A549 (cell line): ENCODE measurements at regions not wholly inside any gene's neighbourhood (a gene's known extent, or its start where the extent isn't known, plus 50 kb on each side); places are given as distances from the start of the nearest gene placed in this dataset.

Experiments
- BHLHE40 ChIP-seq: IDR thresholded peaks from 2 replicates; pipeline ENCODE4 v1.6.1; 2012; ENCODE audit warnings: low read depth, low read length, inconsistent platforms
- CEBPB ChIP-seq, 2 experiments: fragments of >200 bp in 1 of 2; sonication (Bioruptor Twin) in 1 of 2; formaldehyde crosslinking in 1 of 2; IDR thresholded peaks; 2 replicates each; pipeline ENCODE4 v1.6.1; 2012 to 2016
- CHD4 ChIP-seq: fragments of 200-600 bp; sonication (generic); IDR thresholded peaks from 2 replicates; pipeline ENCODE4 v1.6.1; 2016; ENCODE audit warnings: antibody characterized with exemption, mild to moderate bottlenecking, borderline replicate concordance
- MAFK ChIP-seq: fragments of 450-650 bp; IDR thresholded peaks from 2 replicates; pipeline ENCODE4 v1.6.1; 2014; ENCODE audit not compliant: partially characterized antibody
- MAZ ChIP-seq: fragments of 150-350 bp; IDR thresholded peaks from 2 replicates; pipeline ENCODE4 v1.6.1; 2014; ENCODE audit warnings: antibody characterized with exemption, low read depth, low read length, borderline replicate concordance
- POLR2A ChIP-seq: IDR thresholded peaks from 2 replicates; pipeline ENCODE4 v1.6.1; 2012; ENCODE audit warnings: mild to moderate bottlenecking, low read length
- POLR2AphosphoS2 ChIP-seq: conservative IDR thresholded peaks from 2 replicates; pipeline ENCODE4 v1.6.1; 2012; ENCODE audit warnings: low read length, improper control_type of control experiment, inconsistent platforms
- RFX5 ChIP-seq: fragments of 450-650 bp; IDR thresholded peaks from 2 replicates; pipeline ENCODE4 v1.7.1; 2014; ENCODE audit warnings: antibody characterized with exemption, mild to moderate bottlenecking, moderate library complexity
- TP53 ChIP-seq: fragments of 250-450 bp; sonication (Bioruptor Pico); IDR thresholded peaks from 2 replicates; pipeline ENCODE4 v1.5.0; 2021; ENCODE audit warnings: mild to moderate bottlenecking, moderate library complexity
- ZFP36 ChIP-seq: fragments of 450-650 bp; IDR thresholded peaks from 2 replicates; pipeline ENCODE4 v1.6.1; 2014; ENCODE audit warnings: borderline replicate concordance; ENCODE audit not compliant: partially characterized antibody
- TF ChIP-seq, protein P1 (sequence below): fragments of 200-600 bp; sonication (generic); IDR thresholded peaks from 2 replicates; pipeline ENCODE4 v1.6.1; 2016; ENCODE audit warnings: antibody characterized with exemption, mild to moderate bottlenecking, moderate library complexity
- TF ChIP-seq, protein P2 (sequence below): fragments of >200 bp; sonication (Bioruptor Twin); formaldehyde crosslinking; IDR thresholded peaks from 3 replicates; pipeline ENCODE4 v1.5.1; 2016
- TF ChIP-seq, protein P3 (sequence below): IDR thresholded peaks from 2 replicates; pipeline ENCODE4 v1.6.1; 2012

DNA sequence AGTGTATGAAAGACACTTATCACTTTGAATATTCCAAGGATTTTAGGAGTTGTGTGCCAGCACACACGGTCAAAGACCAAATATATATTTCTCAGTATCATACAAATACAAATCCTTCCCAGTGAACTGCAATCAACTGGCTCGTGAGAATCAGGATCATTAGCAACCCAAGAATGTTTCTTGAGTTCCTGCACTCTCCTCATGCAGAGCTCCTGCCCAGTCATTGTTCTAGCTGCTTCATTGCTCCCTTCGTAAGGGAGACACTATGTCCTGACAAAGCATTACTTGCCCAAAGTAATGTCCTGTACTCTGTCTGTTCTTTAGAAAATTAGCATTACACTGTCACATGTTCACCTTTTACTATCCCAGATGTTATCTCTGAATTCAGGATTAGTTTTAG is 92.0 kb upstream of the SLC4A7 start:
- TF ChIP-seq CEBPB (IDR thresholded peaks at IDR 0.05) (no peak), CHD4 (no peak), POLR2AphosphoS2 (no peak), ZFP36 (no peak), MAZ (no peak), RFX5 (no peak), TP53 (CRISPR knock-in tag) (no peak), POLR2A (no peak), MAFK (no peak), BHLHE40 (no peak)
- TF ChIP-seq, protein P1, sequence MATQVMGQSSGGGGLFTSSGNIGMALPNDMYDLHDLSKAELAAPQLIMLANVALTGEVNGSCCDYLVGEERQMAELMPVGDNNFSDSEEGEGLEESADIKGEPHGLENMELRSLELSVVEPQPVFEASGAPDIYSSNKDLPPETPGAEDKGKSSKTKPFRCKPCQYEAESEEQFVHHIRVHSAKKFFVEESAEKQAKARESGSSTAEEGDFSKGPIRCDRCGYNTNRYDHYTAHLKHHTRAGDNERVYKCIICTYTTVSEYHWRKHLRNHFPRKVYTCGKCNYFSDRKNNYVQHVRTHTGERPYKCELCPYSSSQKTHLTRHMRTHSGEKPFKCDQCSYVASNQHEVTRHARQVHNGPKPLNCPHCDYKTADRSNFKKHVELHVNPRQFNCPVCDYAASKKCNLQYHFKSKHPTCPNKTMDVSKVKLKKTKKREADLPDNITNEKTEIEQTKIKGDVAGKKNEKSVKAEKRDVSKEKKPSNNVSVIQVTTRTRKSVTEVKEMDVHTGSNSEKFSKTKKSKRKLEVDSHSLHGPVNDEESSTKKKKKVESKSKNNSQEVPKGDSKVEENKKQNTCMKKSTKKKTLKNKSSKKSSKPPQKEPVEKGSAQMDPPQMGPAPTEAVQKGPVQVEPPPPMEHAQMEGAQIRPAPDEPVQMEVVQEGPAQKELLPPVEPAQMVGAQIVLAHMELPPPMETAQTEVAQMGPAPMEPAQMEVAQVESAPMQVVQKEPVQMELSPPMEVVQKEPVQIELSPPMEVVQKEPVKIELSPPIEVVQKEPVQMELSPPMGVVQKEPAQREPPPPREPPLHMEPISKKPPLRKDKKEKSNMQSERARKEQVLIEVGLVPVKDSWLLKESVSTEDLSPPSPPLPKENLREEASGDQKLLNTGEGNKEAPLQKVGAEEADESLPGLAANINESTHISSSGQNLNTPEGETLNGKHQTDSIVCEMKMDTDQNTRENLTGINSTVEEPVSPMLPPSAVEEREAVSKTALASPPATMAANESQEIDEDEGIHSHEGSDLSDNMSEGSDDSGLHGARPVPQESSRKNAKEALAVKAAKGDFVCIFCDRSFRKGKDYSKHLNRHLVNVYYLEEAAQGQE: no peak
- TF ChIP-seq, protein P2, sequence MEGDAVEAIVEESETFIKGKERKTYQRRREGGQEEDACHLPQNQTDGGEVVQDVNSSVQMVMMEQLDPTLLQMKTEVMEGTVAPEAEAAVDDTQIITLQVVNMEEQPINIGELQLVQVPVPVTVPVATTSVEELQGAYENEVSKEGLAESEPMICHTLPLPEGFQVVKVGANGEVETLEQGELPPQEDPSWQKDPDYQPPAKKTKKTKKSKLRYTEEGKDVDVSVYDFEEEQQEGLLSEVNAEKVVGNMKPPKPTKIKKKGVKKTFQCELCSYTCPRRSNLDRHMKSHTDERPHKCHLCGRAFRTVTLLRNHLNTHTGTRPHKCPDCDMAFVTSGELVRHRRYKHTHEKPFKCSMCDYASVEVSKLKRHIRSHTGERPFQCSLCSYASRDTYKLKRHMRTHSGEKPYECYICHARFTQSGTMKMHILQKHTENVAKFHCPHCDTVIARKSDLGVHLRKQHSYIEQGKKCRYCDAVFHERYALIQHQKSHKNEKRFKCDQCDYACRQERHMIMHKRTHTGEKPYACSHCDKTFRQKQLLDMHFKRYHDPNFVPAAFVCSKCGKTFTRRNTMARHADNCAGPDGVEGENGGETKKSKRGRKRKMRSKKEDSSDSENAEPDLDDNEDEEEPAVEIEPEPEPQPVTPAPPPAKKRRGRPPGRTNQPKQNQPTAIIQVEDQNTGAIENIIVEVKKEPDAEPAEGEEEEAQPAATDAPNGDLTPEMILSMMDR: no peak
- TF ChIP-seq, protein P3, sequence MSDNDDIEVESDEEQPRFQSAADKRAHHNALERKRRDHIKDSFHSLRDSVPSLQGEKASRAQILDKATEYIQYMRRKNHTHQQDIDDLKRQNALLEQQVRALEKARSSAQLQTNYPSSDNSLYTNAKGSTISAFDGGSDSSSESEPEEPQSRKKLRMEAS: no peak
